Kidney capillary endothelial cell (primary cell): ENCODE measurements at regions not wholly inside any gene's neighbourhood (a gene's known extent, or its start where the extent isn't known, plus 50 kb on each side); places are given as distances from the start of the nearest gene placed in this dataset.
A peak's percentile ranks its signal among the peaks of the same experiment; 100 is the strongest.

Experiments used
- DNase-seq: peaks from one replicate; pipeline ENCODE4 v3.0.0-alpha.2; 2018; ENCODE audit warnings: low spot score

DNA sequence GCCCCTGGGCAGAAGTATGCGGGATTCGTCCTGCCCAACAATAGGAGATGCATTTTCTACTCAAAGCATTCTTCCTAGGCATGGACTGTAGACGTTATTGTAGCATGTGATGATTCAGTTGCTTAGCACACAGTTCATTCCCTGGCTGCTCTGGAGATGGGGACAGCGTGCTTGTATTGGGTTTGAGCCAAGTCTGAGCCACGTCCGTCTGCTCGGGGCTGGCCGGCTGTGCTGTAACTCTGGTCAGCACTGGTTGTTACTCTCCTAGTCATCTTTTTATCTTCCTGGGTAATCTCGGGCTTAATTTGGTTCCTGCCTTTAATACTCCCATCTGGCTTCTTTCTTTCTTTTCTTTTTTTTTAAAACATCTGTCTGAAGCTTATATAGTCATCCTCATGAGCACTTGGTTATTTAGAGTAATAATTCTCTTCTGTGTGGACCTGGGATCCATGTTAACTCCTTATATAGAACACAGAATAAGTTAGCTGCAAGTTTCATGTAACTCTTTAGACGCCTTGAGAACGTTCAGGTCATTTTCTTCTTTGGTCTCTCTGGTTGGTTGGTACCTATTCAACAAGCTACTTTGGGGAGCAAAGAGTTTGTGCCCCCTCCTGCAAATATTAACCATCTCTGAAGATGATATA lies 118.8 kb upstream of the RPS23 start:
- DNase-seq = peak; percentile 97

DNA sequence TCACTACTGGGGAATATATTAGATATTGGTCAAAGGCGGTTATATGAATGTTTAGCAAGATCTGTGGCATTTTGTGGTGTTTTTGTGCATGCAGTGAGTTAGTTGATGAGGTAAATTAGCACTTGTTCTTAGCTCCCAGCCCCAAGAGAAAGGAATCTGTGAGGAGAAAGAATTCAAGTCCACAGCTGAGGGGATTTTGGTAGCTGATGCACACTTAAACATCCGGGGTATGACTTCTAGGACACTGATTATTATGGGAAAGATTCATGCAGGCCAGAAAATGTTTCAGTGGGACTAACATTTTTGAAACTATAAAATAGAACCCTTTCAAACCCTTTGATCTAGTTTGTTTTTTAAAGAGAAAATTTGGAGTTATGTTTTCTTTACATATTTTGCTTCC lies 118.2 kb upstream of the RPS23 start:
- DNase-seq = no peak

DNA sequence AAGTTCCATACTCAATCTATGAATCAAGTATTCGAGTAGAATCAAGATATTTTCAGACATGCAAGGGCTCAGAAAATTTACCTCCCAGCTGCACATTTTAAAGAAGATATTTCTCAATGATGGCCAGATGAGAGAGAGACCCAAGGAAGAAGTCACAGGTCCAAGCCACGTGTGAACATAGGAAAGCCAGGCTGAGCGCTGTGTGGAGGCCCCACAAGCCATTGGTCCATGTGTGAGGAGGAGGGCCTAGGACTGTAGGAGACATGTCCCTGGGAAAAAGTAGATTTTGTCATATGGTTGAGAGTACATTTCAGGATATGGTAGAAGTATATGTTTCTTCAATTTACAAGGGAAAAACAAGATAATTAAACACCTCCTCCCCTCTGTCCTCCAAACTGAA lies 115.8 kb upstream of the RPS23 start:
- no peak for DNase-seq

DNA sequence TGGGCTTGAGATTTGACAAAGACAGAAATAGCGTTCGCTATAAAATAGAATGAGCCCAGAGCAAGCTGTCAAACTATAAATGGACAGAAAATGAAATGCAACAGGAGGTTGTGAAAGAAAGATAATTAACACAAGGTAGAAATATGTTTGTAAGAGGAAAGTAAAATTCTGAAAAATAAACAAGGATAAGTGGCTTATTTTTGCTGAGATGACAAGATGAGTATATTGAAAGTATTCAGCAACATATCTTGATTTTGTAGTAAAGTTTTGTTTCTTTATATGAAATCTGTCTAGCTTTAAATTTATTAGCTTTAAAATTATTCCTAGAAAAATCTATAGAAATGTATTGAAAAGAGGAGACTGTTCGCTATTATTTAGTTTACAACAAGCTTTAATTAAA lies 111.9 kb upstream of the RPS23 start:
- DNase-seq = no peak

DNA sequence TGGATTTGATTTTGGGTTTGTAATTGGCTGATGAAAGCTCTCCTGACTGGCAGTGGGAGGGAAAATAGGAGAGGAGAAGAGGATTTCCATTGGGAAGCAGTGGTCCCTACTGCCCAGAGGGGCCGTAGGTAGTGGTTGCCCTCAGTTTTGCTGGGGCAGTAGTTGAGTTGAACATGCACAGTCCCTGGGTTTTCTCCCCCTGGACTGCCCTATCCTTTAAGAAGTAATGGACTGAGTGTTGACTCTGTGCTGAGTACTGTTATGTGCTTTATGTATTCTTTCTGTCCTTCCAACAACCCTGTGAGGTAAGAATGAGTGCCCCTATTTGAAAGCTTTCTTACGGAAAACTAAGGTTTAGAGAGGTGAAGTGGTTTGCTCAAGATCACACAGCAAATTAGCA lies 111.2 kb upstream of the RPS23 start:
- DNase-seq = no peak

DNA sequence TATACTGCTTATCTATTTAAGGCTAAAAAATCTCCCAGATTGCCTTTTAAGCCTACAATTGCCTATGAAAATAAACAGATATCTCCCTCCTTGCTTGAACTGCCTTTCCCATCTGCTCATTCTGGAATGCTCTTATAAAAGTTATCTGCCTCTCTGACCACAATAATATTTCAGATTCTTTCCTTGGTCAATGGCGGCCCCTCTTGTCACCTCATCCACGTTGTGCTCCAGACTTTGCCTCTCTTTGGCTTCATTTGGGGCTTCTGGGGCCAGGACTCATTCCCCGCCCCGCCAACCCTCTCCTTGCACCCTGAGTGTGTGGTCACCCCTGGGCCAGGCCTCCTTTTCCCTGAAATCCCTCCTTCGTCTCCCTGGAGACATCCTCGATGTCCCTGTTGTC lies 110.0 kb upstream of the RPS23 start:
- no peak for DNase-seq

DNA sequence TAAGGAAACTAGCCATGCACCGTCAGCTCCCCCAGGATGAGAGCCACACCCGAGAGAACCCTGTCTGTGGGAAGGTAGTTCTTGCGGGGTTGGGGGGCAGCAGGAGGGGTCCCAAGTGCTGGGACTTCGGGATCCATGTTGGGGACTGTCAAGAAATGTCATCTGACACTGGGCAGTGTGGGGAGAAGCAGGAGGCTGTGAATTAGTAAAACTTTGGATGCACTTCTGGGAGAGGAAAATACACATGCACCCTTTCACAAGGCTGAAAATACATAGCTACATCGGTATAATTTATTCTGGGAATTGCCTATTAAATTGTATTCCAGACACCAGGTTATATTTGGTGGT lies 109.6 kb upstream of the RPS23 start:
- no peak for DNase-seq

DNA sequence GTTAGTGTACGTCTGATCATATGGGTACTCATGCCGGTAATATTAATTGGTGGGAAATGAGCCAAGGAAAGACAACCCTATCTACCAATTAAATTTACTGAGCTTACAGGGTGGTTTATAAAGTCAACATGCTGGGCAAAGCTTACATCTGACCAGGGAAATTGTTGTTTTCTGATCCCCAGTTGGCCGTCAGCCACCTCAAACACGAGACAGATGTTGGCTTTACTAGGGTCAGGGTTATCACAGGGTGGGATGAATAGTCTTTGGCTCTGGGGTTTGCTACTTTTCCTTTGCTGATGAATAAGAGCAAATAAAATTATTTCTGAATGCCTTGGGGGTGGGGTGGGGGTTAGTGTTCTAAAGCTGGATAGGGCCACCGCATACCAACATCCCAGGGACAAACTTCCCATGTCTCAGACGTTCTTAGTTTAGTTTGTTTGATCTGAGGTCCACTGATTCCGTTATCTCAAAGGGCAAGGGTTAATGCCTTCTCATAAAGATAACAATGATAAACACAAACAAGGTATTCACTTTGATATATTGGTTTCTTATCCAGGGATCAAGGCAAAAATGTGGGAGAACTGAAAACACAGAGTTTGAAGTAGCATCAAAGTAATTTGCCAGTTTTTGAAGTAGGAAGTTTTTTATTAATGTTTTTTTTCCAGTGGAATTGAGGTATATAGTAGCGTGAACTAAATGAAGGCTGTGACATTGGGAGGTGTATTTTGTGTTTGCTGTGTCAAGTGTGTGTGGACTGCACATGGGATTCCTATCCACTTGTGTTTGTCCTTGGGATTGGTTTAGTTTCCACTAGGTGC lies 109.1 kb upstream of the RPS23 start:
- no peak for DNase-seq

DNA sequence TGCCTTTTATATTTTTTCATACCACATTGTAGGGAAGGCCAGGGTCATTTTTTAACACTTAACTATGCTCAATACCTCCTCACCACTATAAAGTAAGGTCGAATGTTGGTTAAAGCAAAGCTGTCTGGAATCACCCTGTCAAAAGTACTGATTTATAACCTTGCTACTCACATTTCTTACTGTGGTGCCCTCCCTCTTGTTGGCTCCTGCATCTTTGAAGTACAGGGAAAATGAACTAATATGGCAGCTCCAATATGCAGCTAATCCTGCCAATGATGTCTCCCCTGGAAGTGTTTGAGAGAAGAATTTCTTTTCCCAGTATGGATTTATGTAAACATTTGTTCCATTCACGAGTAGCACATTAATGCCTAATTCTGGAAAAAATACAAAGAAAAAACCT lies 108.4 kb upstream of the RPS23 start:
- no peak for DNase-seq

DNA sequence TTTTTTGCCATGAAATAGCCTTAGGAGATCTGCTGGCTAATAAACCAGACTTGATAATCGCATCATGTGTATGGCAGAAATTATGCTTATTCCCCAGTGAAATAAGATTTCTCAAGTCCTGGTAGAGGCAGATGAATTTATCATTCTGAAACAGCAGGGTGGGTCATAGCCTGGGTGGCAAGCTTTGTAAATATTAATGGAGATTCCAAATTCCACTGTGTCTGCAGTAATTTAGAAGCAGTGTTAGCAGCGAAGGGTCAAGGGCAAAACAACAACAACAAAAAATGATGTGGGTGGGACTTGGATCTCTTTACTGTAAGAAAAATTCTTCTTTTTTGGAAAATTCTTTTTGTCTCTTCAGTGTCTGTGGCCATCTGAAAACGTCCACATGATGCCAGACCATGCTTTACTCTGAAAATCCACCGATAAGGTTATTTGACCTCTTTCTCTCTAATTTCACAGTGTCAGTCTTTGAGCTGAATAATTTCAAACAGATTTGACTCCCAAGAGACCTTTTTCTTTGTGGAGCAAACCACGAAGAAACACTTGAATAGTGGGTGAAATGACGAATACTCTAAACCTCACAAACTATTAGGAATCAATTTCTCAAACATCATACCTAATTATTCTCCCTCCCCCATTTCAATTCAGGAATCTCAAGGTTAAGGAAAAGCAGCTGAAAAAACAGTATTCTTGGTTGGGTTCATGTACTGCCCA lies 106.0 kb upstream of the RPS23 start:
- no peak for DNase-seq

DNA sequence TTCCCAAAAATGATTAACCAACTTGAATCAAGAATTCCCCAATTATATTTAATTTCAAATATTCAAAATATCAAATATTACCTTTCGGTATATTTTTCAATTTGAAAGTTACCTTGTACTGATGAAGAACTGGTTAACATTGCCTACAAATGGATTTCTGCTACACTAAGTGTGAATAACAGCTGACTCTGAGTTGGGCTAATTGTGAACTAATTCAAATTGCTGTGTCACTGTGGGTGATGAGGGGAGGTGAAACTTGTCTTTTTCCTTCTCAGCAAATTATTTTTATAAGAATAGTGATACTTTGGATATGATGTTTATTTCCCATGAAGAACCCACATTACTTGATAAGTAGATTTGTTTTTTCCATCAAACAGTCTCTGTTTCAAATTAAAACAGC lies 103.4 kb upstream of the RPS23 start:
- DNase-seq = no peak

DNA sequence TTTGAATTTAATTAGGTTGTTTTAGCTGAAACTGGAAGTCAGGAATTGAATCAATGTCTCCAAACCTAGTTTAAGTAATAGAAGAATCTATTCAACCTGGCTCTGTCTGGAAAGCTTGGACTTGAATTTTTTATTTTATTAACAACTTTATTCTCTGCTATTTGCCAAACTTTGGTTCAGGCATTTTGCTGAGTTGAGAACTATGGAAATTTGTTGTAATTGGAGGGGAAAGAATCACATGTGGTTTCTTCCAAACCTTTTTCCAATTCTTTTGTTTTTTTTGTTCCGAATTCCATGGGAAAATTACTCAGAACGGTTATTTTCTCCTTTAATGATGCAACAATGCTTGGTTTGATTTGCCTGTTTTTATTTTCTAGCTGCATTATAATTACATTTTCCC lies 98.2 kb upstream of the RPS23 start:
- no peak for DNase-seq

DNA sequence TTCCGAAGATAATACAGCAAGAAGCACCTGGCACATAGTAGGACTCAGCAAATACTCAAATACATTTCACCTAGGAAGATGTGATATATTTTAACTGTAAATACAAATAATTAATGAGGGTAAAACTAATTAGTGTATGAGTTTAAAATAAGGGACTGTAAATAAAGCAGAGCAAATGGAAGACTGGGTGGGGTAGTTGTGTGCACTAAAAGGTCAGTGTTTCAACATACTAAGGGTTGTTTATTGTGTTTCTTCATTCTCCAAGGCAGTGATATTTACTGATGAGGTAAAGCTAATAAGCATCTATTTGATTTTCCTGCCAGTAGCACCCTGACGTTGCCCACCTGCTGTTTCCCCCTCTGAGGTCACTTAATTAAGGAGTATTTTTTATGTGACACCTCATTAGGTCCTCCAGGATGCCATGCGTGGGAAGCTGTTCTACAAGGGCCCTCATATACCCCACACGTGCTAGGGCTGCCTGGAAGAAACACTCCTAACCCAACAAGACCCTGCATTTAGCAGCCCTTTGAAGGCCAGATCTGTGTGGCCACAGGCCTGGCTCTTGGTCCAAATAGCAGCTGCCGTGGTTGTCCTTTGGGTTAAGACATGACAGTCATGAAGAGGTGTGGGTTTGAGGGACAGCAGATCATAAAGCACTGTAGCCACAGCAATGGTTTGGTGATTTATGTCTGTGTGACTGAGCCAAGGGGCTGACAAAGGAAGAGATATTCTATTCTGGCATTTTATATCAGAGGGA lies 97.5 kb upstream of the RPS23 start:
- DNase-seq = no peak

DNA sequence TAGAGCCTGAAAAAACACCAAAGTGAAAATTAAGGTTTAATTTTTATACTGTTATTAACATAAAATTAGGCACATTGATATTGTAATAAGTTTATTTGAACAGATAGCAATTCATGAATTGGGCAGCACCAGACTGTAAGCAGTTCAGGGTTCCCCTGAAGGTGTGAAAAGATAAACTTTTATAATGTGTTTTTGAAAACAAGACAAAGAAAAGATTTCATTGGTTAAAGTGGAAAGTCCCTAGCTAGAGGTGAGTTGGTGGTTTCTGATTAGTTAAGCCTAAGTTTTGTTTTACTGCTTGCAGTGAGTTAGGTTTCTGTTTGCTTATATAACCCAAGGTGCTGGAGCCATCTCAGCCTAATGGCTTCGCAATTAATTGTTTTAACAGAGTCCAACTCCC lies 96.5 kb upstream of the RPS23 start:
- no peak for DNase-seq

DNA sequence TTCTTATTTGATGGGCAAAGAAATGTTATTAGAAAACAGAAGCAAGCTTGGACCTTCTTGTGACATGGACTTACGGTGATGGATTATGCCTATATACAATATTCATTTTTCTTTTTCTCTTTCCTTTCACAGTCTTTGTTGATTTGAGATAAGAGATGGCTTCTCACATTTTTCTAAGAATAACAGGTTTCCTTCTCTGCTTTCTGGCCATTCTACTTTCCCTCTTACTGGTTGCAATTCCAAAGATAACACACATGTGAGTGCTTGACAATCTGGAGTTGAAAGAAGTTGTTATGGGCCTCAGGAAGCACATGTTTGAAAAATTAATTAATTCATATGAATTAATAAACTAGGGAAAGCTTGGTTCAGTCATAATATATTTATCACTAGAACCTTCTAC lies 89.8 kb upstream of the RPS23 start:
- DNase-seq = no peak

DNA sequence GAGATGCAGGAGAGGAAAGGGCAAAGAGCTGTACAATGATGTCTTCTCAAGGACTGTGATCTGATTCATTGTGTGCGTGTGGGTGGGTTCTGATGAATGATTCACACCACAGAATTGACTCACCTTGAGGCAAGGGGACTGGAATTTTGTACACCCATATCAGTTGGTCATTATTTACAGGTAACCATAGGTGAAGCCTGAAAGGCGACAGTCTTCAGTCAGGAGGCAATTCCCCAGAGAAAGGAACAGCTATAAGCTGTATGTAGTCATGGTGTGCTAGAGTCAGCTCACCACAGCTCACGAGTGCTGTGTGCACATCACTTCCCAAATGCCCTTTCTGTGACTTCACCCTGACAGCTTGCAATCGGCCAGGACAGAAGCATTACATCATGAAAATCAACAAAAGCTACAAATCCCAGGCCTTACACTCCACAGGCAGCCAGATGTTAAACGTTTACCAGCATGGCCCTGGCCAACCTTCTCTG lies 87.6 kb upstream of the RPS23 start:
- no peak for DNase-seq

DNA sequence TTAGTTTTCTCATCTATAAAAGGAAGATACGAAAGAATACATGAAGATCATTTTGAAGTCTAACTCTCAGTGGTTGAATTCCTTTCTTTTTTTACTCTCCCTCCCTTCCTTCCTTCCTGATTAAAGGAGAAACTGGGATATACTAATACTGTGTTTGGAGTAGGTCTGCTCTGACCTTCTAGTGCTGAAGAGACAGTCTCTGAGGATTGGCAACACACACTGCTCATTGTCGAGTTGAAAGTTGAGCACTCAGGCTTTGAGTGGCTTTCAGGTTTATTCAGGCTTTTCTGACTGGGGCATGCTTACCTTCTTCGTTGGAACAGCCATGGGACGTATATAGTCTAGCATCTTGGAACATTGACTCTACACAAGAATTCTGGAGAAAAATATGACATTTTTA lies 86.9 kb upstream of the RPS23 start:
- no peak for DNase-seq

DNA sequence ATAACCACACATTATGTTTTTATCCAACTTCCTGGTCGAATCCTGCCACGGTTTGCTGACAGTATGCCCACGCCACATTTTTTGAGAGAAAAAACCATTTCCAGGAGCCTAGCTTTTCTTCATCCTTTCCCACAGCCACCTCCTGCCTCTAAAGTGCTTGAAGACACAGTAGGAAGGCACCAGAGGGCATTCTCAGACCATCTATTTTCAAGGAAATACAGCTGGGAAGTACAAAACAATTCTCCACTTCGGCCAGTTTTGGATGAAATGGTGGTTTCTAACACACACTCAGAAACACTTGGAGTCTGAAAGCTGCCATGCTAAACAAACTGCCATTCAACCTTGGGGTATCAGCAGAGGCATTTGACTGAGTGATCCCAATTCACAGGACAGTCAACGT lies 86.3 kb upstream of the RPS23 start:
- DNase-seq = peak; percentile 56

DNA sequence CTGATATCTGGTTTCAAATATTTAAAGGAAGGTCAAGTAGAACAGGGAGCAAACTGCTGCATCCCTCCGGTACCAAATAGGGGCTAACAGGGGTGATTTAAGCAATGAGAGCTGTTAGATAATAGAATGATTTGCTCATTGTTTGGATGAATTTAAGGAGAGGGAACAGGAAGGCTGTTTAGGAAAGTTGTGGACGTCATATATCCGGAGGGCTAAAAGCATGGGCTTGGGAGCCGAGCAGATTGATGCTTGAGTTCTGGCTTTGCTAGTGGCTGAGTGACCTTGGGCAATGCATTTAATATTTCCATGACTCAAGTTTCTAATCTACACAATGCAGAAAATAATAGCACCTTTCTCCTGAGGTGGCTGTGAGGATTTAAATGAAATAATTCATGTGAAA lies 85.4 kb upstream of the RPS23 start:
- no peak for DNase-seq

DNA sequence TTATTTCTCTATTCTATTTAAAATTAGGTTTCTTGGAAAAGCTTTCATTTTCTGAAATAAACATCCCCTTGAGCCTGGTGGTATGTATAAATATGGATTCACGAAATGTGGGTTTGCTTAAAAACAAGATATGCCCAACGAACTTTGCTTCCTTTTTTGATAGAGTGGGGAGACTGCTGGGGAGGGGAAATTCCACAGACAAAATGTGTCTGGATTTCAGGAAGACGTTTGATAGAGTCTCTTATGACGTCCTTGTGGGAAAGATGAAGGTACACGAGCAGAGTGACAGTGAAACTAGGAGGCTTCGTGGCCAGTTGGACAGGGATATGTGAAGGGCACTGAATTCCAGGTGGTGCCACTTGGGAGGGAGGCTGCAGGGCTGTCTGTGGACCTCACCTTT lies 84.5 kb upstream of the RPS23 start:
- no peak for DNase-seq

DNA sequence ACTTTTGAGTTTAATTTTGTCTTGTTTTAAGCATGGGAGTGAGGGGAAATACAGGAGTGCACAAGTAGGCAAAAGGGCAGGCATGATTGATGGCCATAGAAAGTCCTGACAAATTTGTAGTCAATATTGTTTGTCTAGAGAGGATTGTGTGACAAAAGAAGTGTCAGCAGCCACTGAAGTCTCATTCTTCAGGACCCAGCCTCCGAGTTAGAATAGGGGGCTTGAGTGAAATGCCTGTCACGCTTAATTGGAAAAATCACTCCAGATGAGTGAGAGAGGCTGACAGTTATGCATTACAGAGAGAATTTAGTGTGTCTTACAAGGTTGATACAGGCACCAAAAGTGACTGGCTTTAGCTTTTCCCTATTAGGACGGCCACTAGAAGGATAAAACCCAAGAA lies 81.9 kb upstream of the RPS23 start:
- no peak for DNase-seq

DNA sequence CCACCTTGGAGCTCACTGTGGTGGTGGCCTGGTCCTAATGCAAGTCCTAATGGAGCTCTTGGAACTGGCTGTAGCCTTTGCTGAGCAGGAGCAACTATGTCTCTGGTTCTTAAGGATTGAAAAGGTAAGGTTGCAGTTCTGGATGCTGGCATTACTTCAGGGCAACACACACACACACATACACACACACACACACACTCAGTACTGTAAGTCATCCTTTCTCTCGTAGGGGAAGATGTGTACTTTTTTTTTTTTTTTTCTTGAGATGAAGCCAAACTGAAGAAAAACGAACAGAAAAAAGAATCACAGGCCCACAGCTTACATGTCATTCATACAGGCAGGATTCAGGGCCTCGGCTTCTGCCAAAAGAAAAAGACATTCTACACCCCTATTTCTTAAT lies 81.1 kb upstream of the RPS23 start:
- no peak for DNase-seq

DNA sequence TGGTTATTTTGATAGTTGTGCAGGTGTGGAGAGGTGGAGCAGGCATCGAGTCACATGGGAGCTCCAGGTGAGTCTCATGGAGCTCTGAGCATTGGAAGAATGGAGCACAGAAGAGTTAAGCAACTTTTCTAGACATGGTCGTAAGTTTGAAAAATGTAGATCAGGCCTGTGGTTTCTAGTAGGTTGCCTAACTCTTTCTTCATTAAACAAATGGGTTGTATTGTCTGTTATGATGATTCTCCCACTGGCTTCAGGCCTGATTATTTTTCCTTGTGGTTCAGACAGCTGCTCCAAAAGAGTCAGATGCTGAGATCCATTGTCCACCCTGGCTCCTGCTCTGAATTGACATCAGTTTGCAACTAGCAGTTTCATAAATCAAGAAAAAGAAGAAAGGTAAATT lies 80.3 kb upstream of the RPS23 start:
- no peak for DNase-seq
